GM12878 (cell line): ENCODE measurements at regions not wholly inside any gene's neighbourhood (a gene's known extent, or its start where the extent isn't known, plus 50 kb on each side); places are given as distances from the start of the nearest gene placed in this dataset.

Experiments used
- ATF7 ChIP-seq: fragments of 450-650 bp; IDR thresholded peaks from 2 replicates; pipeline ENCODE4 v1.6.1; 2016; ENCODE audit warnings: low read depth, mild to moderate bottlenecking
- BRCA1 ChIP-seq: IDR thresholded peaks from 2 replicates; pipeline ENCODE4 v1.6.1; 2011; ENCODE audit warnings: low read depth, low read length, improper control_type of control experiment
- CEBPB ChIP-seq, 2 experiments: fragments of 150-350 bp in 1 of 2; IDR thresholded peaks; 2 replicates each; pipeline ENCODE4 v1.6.1; 2012 to 2014; ENCODE audit warnings: low read depth in 2 of 2, low read length in 2 of 2, borderline replicate concordance in 1 of 2, inconsistent platforms in 1 of 2
- CREB1 ChIP-seq: IDR thresholded peaks from 2 replicates; pipeline ENCODE4 v1.6.1; 2012; ENCODE audit warnings: low read depth, mild to moderate bottlenecking, inconsistent platforms
- CREM ChIP-seq: IDR thresholded peaks from 2 replicates; pipeline ENCODE4 v1.6.1; 2014; ENCODE audit warnings: antibody characterized with exemption, low read depth
- EED ChIP-seq: sonication (generic); IDR thresholded peaks from 2 replicates; pipeline ENCODE4 v1.6.1; 2016; ENCODE audit warnings: antibody characterized with exemption, low read depth
- GABPA ChIP-seq: IDR thresholded peaks from 2 replicates; pipeline ENCODE4 v1.6.1; 2014; ENCODE audit warnings: antibody characterized with exemption, low read depth, mild to moderate bottlenecking, inconsistent platforms
- JUNB ChIP-seq: IDR thresholded peaks from 2 replicates; pipeline ENCODE4 v1.6.1; 2016; ENCODE audit warnings: antibody characterized with exemption, mild to moderate bottlenecking
- MEF2A ChIP-seq: IDR thresholded peaks from 2 replicates; pipeline ENCODE4 v1.6.1; 2011; ENCODE audit warnings: low read depth, mild to moderate bottlenecking, low read length, moderate library complexity; ENCODE audit not compliant: insufficient read depth
- MTA2 ChIP-seq: fragments of 450-650 bp; IDR thresholded peaks from 2 replicates; pipeline ENCODE4 v1.6.1; 2016; ENCODE audit warnings: low read depth, mild to moderate bottlenecking, moderate library complexity
- MYB ChIP-seq: fragments of 150-350 bp; IDR thresholded peaks from 2 replicates; pipeline ENCODE4 v1.6.1; 2014; ENCODE audit warnings: mild to moderate bottlenecking, low read depth, low read length, borderline replicate concordance
- NR2F1 ChIP-seq: fragments of 450-650 bp; conservative IDR thresholded peaks from 2 replicates; pipeline ENCODE4 v1.6.1; 2017; ENCODE audit warnings: mild to moderate bottlenecking
- PAX8 ChIP-seq: fragments of 450-650 bp; IDR thresholded peaks from 2 replicates; pipeline ENCODE4 v1.6.1; 2017; ENCODE audit warnings: mild to moderate bottlenecking, moderate library complexity
- POLR2A ChIP-seq: IDR thresholded peaks from 2 replicates; pipeline ENCODE4 v1.6.1; 2011; ENCODE audit warnings: low read depth, mild to moderate bottlenecking, low read length
- RFX5 ChIP-seq: IDR thresholded peaks from 2 replicates; pipeline ENCODE4 v1.6.1; 2011; ENCODE audit warnings: low read depth, low read length, improper control_type of control experiment
- SIN3A ChIP-seq: IDR thresholded peaks from 2 replicates; pipeline ENCODE4 v1.6.1; 2012; ENCODE audit warnings: low read depth, low read length, improper control_type of control experiment
- SMARCA5 ChIP-seq: fragments of 450-650 bp; IDR thresholded peaks from 2 replicates; pipeline ENCODE4 v1.6.1; 2017; ENCODE audit warnings: mild to moderate bottlenecking
- TCF12 ChIP-seq: IDR thresholded peaks from 2 replicates; pipeline ENCODE4 v1.6.1; 2011; ENCODE audit warnings: low read depth, mild to moderate bottlenecking, low read length
- ZBED1 ChIP-seq: IDR thresholded peaks from 2 replicates; pipeline ENCODE4 v1.6.1; 2016; ENCODE audit warnings: borderline replicate concordance
- TF ChIP-seq, protein P1 (sequence below): IDR thresholded peaks from 2 replicates; pipeline ENCODE4 v1.6.1; 2012; ENCODE audit warnings: mild to moderate bottlenecking, low read depth, low read length
- TF ChIP-seq, protein P2 (sequence below): IDR thresholded peaks from 2 replicates; pipeline ENCODE4 v1.6.1; 2011; ENCODE audit warnings: low read depth, mild to moderate bottlenecking, low read length, moderate library complexity, borderline replicate concordance; ENCODE audit errors: extremely low read depth
- TF ChIP-seq, protein P3 (sequence below), 3 experiments: IDR thresholded peaks in 2 of 3; conservative IDR thresholded peaks in 1 of 3; 2 replicates each; pipeline ENCODE4 v1.5.1; 2011; ENCODE audit warnings: low read depth in 3 of 3, low read length in 3 of 3, mild to moderate bottlenecking in 3 of 3, control low read depth in 2 of 3, moderate library complexity in 2 of 3, inconsistent platforms in 1 of 3, mixed read lengths in 1 of 3; ENCODE audit not compliant: control insufficient read depth in 2 of 3, insufficient read depth in 1 of 3; ENCODE audit errors: extremely low read depth in 1 of 3
- TF ChIP-seq, protein P4 (sequence below): IDR thresholded peaks from 2 replicates; pipeline ENCODE4 v1.6.1; 2011; ENCODE audit warnings: borderline replicate concordance, low read depth, mild to moderate bottlenecking, moderate library complexity, low read length; ENCODE audit not compliant: insufficient read depth, poor library complexity, severe bottlenecking
- TF ChIP-seq, protein P5 (sequence below): fragments of 450-650 bp; IDR thresholded peaks from 2 replicates; pipeline ENCODE4 v1.6.1; 2018; ENCODE audit warnings: borderline replicate concordance, mild to moderate bottlenecking; ENCODE audit not compliant: partially characterized antibody

DNA sequence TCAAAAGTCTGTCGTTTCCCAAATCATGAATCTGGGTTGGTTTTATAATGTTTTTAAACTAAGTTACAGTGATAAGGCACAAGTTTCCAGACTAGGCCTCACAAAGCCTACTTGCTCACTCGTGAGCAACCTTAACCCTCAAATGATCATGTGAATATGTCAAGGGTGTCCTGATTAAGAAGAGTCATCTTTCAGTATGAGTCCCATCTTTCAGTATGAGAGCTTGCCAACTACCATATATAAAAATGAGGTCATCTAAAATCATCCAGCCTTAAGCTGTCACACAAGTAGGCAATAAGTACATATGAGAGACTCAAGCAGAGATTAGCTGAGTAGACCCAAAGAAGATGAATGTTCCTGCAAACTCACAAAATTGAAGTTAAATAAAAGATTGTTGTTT lies 668.4 kb upstream of the FAM174A start (continued):
- TF ChIP-seq, protein P1, sequence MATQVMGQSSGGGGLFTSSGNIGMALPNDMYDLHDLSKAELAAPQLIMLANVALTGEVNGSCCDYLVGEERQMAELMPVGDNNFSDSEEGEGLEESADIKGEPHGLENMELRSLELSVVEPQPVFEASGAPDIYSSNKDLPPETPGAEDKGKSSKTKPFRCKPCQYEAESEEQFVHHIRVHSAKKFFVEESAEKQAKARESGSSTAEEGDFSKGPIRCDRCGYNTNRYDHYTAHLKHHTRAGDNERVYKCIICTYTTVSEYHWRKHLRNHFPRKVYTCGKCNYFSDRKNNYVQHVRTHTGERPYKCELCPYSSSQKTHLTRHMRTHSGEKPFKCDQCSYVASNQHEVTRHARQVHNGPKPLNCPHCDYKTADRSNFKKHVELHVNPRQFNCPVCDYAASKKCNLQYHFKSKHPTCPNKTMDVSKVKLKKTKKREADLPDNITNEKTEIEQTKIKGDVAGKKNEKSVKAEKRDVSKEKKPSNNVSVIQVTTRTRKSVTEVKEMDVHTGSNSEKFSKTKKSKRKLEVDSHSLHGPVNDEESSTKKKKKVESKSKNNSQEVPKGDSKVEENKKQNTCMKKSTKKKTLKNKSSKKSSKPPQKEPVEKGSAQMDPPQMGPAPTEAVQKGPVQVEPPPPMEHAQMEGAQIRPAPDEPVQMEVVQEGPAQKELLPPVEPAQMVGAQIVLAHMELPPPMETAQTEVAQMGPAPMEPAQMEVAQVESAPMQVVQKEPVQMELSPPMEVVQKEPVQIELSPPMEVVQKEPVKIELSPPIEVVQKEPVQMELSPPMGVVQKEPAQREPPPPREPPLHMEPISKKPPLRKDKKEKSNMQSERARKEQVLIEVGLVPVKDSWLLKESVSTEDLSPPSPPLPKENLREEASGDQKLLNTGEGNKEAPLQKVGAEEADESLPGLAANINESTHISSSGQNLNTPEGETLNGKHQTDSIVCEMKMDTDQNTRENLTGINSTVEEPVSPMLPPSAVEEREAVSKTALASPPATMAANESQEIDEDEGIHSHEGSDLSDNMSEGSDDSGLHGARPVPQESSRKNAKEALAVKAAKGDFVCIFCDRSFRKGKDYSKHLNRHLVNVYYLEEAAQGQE = no peak
- TF ChIP-seq, protein P2, sequence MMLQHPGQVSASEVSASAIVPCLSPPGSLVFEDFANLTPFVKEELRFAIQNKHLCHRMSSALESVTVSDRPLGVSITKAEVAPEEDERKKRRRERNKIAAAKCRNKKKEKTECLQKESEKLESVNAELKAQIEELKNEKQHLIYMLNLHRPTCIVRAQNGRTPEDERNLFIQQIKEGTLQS = no peak
- TF ChIP-seq MYB = no peak
- TF ChIP-seq BRCA1 = no peak
- TF ChIP-seq, protein P3, sequence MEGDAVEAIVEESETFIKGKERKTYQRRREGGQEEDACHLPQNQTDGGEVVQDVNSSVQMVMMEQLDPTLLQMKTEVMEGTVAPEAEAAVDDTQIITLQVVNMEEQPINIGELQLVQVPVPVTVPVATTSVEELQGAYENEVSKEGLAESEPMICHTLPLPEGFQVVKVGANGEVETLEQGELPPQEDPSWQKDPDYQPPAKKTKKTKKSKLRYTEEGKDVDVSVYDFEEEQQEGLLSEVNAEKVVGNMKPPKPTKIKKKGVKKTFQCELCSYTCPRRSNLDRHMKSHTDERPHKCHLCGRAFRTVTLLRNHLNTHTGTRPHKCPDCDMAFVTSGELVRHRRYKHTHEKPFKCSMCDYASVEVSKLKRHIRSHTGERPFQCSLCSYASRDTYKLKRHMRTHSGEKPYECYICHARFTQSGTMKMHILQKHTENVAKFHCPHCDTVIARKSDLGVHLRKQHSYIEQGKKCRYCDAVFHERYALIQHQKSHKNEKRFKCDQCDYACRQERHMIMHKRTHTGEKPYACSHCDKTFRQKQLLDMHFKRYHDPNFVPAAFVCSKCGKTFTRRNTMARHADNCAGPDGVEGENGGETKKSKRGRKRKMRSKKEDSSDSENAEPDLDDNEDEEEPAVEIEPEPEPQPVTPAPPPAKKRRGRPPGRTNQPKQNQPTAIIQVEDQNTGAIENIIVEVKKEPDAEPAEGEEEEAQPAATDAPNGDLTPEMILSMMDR (IDR thresholded peaks at IDR 0.05 in 2 of 3, conservative IDR thresholded peaks at IDR 0.05 in 1 of 3; ENCODE audit: control insufficient read depth in 2 of 3, extremely low read depth in 1 of 3, insufficient read depth in 1 of 3, low read depth in 3 of 3, low read length in 3 of 3) = no peak
- TF ChIP-seq NR2F1 = no peak
- TF ChIP-seq TCF12 = no peak
- TF ChIP-seq MEF2A = peak; percentile 75
- no peak for TF ChIP-seq RFX5
- no peak for TF ChIP-seq SIN3A
- no peak for TF ChIP-seq CEBPB (IDR thresholded peaks at IDR 0.05; ENCODE audit: borderline replicate concordance in 1 of 2, low read depth in 2 of 2, low read length in 2 of 2)
- peak; percentile 78; the same call in 1 of the 2 replicates for TF ChIP-seq ZBED1
- TF ChIP-seq CREM = peak; percentile 69
- no peak for TF ChIP-seq MTA2
- TF ChIP-seq JUNB = peak; percentile 99
- TF ChIP-seq PAX8 = no peak
- TF ChIP-seq SMARCA5 = no peak
- peak; percentile 83 for TF ChIP-seq ATF7
- TF ChIP-seq CREB1 = peak; percentile 45; the same call in 1 of the 2 replicates
- no peak for TF ChIP-seq POLR2A
- TF ChIP-seq, protein P4, sequence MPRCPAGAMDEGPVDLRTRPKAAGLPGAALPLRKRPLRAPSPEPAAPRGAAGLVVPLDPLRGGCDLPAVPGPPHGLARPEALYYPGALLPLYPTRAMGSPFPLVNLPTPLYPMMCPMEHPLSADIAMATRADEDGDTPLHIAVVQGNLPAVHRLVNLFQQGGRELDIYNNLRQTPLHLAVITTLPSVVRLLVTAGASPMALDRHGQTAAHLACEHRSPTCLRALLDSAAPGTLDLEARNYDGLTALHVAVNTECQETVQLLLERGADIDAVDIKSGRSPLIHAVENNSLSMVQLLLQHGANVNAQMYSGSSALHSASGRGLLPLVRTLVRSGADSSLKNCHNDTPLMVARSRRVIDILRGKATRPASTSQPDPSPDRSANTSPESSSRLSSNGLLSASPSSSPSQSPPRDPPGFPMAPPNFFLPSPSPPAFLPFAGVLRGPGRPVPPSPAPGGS = peak; percentile 56
- 0 out of 2 replicates have a peak, but pooled peaks have one; percentile 35 for TF ChIP-seq EED
- peak; percentile 63; the same call in 1 of the 2 replicates for TF ChIP-seq GABPA
- TF ChIP-seq, protein P5, sequence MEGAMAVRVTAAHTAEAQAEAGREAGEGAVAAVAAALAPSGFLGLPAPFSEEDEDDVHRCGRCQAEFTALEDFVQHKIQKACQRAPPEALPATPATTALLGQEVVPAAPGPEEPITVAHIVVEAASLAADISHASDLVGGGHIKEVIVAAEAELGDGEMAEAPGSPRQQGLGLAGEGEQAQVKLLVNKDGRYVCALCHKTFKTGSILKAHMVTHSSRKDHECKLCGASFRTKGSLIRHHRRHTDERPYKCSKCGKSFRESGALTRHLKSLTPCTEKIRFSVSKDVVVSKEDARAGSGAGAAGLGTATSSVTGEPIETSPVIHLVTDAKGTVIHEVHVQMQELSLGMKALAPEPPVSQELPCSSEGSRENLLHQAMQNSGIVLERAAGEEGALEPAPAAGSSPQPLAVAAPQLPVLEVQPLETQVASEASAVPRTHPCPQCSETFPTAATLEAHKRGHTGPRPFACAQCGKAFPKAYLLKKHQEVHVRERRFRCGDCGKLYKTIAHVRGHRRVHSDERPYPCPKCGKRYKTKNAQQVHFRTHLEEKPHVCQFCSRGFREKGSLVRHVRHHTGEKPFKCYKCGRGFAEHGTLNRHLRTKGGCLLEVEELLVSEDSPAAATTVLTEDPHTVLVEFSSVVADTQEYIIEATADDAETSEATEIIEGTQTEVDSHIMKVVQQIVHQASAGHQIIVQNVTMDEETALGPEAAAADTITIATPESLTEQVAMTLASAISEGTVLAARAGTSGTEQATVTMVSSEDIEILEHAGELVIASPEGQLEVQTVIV = no peak
